ENCODE measurements at regions not wholly inside any gene's neighbourhood (a gene's known extent, or its start where the extent isn't known, plus 50 kb on each side); places are given as distances from the start of the nearest gene placed in this dataset.

DNA sequence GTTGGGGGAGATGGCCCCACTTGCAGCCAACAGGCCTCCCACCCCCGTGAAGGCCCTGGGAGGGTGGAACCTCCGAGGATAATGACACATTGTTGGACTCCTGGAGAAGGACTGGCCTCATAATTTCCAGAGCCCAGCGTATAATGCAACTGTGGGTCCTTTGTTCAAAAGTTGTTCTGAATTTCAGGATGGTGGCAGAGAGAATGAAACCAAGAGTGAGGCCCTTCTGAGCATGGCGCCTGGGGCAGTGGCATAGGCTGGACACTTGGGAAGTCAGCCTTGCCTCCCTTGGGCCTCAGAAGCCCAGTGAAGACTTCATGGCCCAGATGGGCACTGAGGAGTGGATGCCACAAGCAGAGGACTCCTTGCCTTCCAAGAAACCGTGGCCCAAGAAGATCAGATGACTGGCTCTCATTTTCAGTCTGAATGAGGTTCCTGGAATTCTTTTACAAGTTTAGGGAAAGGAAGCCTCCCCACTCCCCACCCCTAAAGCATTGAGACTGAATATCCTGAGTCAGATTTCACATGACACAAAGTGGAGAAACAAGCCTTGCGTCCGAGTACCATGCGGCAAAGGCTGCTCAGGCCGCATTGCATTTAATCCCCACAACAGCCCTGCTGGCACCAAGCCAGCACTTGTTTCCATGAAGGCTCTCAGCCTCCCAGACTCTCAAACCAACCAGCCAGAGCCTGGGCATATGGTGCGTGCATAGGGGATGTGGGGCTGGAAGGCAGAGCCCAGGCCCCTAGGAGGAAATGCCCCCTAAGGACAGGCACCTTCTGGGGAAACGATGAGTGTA, 96.7 kb upstream of the SMIM23 start:
- no peak for DNase-seq

DNA sequence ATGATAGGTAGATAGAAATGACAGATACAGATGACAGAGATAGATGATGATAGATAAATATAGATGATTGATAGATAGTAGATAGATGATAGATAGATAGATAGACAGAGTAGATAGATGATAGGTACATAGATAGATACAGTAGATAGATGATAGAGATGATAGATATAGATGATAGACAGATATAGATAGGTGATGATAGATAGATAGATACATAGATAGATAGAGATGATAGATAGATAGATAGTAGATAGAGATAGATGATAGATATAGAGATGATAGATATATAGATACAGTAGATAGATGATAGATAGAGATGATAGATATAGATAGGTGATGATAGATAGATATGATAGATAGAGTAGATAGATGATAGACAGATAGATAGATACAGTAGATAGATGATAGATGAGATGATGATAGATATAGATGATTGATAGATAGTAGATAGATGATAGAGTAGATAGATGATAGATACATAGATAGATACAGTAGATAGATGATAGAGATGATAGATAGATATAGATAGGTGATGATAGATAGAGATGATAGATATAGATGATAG, 95.7 kb upstream of the SMIM23 start:
- DNase-seq, result no peak

DNA sequence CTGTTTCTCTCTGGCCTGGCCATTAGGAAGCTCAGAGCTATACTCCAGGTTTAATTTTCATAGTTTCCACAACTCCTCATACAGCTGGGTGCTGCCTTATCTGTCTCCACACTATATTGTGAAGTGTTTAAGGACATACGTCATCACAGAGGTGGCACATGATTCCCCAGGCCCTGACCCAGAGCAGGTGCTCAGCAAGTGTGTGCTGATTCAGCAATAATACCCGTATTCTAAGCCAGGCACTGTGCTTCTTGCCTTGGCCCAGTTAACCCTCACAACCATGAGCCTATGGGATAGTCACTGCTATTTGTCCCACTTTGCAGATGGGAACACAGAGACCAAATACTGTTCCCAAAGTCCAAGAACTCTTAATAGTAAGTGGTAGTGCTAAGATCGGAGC, 93.5 kb upstream of the SMIM23 start:
- DNase-seq, result no peak

DNA sequence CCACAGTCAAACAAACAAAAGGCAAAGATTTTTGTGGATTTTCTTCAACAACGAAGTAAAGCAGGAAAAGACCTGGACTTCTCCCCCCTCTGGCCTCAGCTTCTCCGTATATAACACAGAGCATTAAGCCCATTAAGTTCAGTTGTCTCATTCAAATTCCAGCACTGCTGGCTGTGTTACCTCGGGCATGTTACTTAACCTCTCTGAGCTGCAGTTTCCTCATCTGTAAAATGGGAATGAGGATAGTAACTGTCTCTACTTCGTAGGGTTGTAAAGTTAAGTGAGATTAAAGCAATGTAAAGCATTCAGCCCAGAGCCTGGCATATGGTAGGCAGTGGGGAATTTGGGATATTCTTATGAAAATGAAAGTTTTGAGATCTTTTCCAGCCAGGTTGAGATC, 92.7 kb upstream of the SMIM23 start:
- DNase-seq, result no peak

DNA sequence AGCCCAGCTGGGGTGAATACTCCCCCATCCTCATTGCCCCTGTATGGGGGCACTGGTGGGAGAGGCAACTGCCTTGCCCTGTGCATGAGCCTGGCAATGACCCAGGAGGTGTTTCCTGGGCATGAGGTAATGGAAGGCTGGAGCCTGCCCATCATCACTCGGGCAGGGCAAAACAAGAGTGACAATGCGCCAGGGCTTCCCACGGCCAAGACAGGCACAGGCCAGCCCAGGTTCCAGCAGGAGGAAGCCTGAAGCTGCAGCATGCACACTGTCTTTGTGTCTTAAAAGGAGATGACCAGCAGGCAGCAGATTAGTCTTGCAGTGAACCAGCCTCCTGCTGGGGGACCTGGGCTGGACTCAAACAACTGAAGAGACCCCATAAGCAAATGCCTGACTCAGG, 92.2 kb upstream of the SMIM23 start:
- DNase-seq, result no peak

DNA sequence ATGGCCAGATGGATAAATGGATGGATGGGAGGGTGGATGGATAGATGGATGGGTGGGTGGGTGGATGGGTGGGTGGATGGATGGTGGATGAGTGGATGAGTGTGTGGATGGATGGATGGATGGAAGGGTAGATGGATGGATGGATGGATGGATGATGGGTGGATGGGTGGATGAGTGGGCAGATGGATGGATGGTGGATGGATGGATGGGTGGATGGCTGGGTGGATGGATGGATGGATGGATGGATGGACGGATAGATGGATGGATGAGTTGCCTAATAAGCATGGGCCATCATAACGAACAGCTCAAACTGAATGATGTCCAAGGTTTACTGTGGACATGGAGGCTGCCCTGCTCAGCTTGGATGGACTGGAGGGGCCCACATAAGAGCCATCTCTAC, 89.8 kb upstream of the SMIM23 start:
- DNase-seq, result no peak

DNA sequence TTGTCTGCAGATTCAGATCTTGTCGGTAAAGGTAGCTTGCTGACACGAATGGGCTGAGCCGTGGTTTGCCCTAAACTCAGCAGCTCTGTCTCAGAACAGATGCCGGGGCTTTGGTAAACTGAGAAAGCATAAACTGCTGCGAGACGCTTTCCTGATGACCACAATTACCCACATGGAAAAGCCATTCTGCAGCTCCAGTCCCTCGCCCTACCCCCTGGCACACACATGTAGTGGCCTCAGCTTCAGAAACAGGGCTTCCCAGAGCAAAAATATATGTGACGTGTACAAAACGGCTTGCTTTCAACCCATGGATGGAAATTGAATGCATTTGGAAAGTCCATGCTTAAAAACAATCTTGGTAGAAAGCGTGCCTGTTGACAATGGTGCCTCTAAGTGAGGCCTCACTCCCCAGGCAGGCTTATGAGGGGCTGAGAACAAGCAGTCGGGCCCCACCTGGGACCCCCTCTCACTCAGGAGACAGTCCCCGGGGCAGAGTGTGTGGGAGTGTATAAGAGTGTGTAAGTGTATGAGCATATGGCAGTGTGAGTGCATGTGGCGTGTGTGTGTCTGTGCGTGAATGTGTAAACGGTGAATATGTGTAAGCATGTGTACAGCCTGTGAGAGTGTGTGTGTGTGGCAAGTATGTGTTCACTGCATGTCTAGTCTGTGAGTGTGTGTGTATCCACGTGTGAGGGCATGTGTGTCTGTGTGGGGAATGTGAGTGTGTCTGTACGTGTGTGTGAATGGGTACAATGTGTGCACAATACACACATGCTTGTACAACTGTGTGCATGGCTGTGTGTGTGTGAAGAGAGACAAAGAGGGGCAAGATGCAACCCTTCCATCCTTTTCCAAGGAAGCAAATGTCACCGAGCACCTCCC, 88.2 kb upstream of the SMIM23 start:
- no peak for DNase-seq

DNA sequence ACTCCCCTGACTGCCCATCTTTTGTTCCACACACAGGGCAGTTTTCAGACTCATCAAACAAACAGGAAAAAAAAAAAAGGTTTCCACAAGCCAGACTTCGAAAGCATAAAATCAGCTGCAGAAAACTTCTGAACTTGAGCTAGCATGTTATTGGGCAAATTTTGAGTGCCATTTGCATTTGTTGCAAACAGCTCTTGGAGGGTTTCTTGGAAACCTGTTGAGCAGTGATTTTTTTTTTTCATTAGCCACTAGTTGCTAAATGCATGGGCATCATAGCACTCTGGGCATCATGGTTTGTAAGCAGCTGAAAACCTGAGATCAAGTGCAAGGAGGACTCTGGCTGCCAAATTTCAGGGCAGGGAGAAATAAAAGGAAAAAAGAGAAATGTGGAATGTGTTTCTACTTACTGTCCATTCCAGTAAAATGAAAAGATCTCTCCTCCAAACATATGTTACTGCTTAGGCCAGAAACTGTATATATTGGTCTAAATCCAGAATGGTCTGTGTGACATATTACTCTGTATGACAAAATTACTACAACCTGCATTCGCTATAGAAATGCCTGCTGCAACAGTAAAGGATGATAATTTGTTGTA, 85.2 kb upstream of the SMIM23 start:
- DNase-seq, result no peak

DNA sequence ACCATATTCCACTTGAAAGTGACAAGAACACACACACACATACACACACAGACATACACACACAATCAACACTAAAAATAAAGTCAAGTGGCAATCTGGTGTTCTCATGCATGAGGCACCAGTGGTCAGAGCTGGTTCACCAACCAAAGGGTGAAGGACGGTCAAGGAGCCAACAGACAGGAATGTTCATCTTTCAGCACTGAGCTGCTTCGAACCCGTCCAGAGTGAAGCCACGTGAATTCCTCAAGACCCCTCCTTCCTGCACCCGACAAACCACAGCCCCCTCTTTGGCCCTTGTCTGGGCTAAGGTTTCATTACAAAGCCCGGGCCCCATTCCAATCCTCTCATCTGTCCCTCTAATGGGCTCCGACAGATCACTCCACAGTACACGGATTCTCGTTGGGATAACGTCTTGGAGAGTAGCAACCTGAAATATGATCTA, 84.5 kb upstream of the SMIM23 start:
- no peak for DNase-seq

DNA sequence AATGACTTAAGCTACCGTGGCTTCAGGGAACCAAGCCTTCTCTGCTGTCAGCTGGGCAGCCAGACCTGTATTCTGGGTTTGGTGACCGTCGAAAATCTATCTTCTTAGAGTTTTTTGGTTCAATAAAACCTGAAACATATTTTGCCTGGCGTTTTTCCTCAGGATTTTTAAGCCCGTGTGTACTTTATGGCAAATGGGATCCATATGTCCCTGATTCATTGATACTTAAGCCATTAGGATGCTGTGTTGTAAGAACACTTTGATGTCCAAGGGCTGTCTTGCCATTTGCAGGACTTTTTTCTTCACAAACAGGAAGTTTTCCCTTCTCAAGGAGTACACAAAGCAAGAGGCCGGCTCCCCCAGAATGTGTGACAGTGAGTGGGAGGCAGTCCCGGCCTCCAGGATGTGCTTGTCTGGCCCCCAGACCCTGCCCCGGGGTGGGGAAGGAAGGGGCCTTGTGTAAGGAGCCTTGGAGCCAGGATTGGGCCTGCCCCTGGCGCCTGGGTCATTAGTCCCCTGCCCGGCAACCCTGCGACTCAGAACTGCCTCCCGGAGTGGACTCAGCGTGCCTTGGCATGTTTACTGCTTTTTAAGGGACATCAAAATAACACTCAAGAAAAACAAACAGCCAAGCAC, 83.4 kb upstream of the SMIM23 start:
- no peak for DNase-seq

DNA sequence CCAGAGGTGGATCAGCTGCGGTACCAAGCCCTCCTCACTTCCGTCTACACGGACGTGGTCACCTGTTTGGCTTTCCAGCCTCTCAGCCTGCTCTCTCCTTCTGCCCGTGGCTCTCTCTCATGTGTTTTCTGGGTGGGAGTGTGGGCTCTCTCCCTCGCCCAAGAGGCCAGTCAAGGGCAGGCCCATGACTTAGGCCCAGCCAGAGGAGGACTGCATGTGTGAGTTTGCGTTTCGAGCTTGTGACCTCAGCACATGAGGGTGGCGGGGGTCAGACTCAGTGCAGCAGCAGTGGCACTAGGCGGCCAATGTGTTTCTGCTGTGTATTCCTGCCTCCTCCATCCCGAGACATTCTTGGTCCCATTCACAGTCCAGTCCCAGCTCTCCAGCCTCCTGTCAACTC, 82.5 kb upstream of the SMIM23 start:
- DNase-seq, result no peak

DNA sequence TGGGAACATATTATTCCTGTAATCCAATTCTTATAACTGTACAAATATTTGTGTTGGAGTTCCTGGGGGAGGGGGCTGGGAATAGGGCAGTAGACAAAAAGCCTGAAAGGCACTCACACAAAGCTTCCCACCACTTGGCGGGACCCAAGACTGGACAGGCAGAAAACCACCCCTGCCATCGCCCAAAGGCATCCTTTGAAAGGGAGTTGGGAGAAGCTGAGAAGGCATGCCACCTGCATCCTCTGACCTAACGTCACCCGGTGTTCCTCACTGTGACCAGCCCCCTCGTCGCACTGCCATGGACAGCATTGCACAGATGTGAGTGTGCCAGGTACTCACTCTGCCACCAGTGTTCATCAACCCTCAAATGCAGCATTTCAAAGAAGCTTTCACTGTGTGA, 80.6 kb upstream of the SMIM23 start:
- no peak for DNase-seq

DNA sequence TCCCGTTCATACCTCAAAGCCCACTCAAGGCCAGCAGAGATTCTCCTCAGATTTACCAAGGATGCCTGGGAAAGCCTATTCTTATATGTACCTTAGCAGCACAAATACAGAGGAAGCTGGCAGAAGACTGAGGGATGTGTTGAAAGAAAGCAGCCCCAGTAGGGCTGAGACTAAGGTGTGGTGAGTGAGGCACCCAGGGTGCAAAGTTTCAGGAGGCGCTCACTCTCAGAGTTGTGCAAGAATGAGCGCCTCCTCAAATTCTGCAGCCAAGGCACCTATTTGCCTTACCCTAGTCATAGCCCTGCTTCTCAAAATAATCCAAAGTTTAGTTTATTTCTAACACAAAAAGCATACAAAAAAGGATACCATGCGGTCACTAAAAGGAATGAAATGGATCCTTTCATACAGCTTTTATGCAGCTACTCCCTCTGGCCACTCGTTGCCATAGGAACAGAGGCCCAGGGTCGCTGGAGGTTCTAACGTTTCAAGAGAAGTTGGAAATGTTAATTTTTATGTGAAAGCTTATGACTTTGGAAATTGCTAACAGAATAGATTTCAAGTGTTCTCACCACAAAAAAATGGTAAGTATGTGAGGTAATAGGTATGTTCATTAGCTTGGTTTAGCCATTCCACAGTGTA, 79.7 kb upstream of the SMIM23 start:
- no peak for DNase-seq

DNA sequence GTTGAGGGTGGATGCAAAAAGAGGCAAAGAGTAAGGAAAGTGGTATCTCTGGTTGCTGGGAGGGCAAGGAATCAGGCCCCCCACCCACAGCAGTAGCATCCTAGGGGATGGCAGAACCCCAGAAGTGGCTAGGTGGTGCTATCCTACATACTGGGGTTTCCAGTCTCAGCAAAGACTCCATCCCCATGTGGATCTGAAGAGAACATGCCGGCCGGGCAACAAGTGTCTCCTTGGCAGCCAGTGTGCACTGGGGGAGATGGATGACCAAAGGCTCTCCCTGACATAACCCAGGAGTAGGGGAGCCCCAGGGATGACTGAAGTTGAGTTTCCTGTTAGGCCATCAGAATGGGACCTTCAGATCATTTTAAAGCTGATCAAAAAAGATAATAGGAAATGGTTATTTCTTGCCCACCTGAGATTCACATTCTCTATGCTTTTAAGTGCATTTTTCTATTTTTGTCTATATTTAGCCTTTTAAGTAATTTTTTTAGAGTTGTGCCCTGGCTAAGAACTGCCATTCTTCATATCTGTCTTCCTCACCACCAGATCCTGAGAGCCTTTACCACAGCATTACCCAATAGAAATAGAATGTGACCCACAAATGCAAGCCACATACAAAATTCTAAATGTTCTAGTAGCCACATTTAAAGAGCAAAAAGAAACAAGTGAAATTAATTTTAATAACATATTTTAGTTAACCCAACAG, 78.7 kb upstream of the SMIM23 start:
- peak in 1 of 4 experiments; percentile 8 for DNase-seq

DNA sequence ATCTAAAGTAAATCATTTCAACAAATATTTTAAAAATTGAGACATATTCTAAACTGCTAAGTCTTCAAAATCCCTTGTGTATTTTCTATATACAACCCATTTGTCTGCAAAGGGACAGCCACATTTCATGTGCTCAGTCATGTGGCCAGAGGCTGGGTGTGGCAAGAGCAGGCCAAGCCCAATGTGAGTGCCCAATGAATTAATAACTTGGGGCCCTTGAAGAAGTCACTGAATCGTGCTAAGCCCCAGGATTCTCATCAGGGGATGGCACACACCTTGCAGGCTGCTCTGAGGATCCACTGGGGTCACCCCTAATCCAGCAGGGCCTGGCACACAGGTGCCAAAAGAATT, 78.2 kb upstream of the SMIM23 start:
- peak in 2 of 4 experiments; percentile 17 to 28 for DNase-seq

DNA sequence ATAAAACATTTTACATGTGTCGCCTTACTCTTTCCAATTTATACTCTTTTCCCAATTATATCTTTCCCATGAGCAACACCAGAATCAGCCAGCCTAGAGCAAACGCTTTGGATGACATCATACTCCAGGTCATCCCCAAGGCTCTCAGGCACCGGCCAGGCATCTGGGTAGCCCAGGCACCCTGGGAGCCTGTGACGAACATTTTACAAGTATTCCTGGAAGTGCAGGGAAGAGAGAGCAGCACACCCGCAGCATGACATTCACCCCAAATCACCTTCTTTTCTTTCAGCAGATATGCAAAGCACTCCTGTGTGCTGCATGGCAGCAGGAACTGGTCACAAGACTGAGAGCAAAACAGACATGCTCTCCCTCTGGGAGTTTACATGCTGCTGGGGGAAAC, 75.7 kb upstream of the SMIM23 start:
- DNase-seq, result no peak

DNA sequence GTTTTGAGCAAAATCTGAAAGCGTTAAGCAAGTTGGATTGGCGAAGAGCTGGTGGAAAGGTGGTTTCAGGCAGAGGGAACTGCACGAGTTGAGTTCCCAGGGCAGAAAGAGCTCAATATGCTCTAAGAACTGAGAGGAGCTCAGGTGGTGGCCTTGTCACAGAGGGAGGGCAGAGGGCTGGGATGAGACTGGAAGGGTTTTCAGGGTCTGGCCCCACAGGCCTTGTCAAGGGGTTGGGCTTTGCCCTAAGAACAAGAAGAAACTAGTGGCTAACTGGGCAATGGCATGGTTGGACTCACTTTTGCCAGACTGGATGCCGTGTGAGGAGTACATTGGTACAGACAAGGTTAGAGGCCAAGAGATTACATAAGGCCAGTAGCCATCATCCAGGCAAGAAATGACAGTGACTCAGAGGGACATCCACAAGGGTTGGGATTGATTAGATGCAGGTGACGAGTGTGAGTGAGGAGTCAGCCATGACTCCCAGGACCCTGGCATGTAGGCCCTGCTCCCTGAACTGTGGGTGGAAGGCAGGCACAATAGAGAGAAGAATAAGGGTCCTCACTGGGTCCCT, 75.1 kb upstream of the SMIM23 start:
- no peak for DNase-seq

DNA sequence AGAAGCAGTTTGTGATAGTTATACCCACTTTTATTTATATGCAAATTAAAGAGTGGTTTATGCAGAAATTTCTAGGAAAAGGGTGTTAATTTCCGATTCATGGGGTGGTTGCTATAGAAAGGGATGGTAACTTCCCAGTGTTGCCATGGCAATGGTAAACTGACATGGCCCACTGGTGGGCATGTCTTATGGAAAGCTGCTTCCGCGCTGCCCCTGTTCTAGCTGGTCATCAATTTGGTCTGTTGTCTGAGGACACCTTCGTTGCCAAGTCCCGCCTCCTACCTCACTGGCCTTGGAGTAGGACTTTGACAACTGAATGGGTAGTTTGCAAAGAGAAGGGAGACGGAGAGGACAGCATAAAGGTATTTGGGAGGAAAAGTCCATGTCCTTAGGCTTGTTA, 74.0 kb upstream of the SMIM23 start:
- no peak for DNase-seq

DNA sequence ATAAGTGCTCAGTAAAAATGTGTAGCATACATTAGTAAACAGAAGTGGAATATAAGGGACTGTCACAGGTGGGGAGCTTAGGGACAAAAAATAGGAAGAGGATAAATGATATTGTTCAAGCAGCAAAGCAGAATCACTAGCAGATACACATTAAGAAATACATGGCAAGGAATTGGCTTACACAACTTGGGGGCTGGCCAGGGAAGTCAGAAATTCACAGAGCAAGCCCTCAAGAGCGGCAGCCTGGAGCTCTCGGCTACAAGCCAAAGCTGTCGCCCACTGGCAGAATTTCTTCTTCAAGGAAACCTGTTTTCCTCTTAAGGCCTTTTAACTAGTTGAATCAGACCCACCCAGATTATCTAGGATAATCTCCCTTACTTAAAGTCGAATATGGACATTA, 73.0 kb upstream of the SMIM23 start:
- DNase-seq, result peak in 1 of 4 experiments; percentile 8

DNA sequence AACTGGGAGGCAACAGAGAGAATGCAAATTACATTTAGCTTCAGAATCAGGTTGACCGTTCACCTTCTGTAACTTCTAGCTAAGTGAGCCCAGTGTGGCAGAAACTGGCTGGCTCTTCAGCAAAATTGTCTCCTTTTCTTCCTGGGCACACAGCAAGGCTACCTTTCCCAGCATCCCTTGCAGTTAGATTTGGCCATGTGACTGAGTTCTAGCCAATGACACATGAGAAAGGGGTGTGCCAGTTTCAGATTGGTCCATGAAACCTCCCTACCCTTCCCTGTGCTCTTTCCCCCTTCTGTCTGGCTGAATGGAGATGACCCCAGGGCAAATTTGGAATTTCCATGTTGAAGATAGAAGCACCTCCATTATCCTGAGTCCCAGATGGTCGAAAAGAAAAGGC, 72.5 kb upstream of the SMIM23 start:
- no peak for DNase-seq

DNA sequence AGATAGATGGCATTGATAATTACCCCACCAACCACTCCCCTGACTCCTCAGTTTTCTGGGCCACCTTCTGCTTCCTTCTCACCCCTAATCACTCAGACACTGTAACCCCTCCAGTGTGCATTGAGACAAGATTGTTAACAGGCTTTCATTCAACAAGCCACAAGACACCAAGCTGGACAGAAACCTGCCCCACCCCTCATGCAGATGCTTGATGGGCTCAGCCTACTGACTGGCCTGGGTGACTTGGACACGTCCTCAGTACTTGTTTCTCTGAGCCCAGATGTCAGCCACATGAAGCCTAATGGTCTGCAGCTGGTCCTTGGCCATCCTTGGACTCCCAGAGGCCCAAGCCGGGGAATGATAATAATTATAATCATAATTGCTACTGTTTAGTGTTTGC, 71.4 kb upstream of the SMIM23 start:
- DNase-seq, result no peak

Measured in suppressor macrophage (primary cell).